NT2/D1 (cell line): ENCODE measurements at regions not wholly inside any gene's neighbourhood (a gene's known extent, or its start where the extent isn't known, plus 50 kb on each side); places are given as distances from the start of the nearest gene placed in this dataset.

ENCODE experiments used
- DNase-seq: peaks from one replicate; pipeline ENCODE4 v3.0.0-alpha.2; 2011; ENCODE audit warnings: low read depth, low spot score
- H3K27me3 ChIP-seq: 2 replicates; pipeline ENCODE4 v1.6.0; 2011; ENCODE audit warnings: mild to moderate bottlenecking; ENCODE audit not compliant: insufficient read length, insufficient read depth
- H3K36me3 ChIP-seq: 2 replicates; pipeline ENCODE4 v1.6.1; 2011; ENCODE audit warnings: mild to moderate bottlenecking, low read length, mixed read lengths; ENCODE audit not compliant: insufficient read depth, insufficient read length
- H3K4me1 ChIP-seq: 2 replicates; pipeline ENCODE4 v1.5.1; 2011; ENCODE audit not compliant: insufficient read depth, insufficient read length
- H3K4me3 ChIP-seq: 2 replicates; pipeline ENCODE4 v1.5.1; 2011; ENCODE audit warnings: low read depth; ENCODE audit not compliant: insufficient read length
- H3K9ac ChIP-seq: 2 replicates; pipeline ENCODE4 v1.6.0; 2011; ENCODE audit warnings: low read depth; ENCODE audit not compliant: insufficient read length
- H3K9me3 ChIP-seq: 2 replicates; pipeline ENCODE4 v1.5.1; 2011; ENCODE audit warnings: mild to moderate bottlenecking, low read length; ENCODE audit not compliant: insufficient read depth
- SUZ12 ChIP-seq: IDR thresholded peaks from 2 replicates; pipeline ENCODE4 v1.6.1; 2011; ENCODE audit not compliant: insufficient read length, insufficient read depth; ENCODE audit errors: extremely low read depth
- YY1 ChIP-seq: IDR thresholded peaks from 2 replicates; pipeline ENCODE4 v1.6.1; 2011; ENCODE audit not compliant: insufficient read length, insufficient read depth
- ZNF274 ChIP-seq: IDR thresholded peaks from 2 replicates; pipeline ENCODE4 v1.6.1; 2011; ENCODE audit warnings: mild to moderate bottlenecking, low read depth, low read length

GRCh38 chr20:56689318-56689717 lies 60.2 kb downstream of the TFAP2C start:
- TF ChIP-seq SUZ12 (no peak), YY1 (no peak), ZNF274 (no peak)
- Histone ChIP-seq H3K4me3 (no peak overlapping the region), H3K4me1 (peaks cover 15% of the 10 kb centered on the region), H3K9me3 (no peaks in the 10 kb centered on the region), H3K27me3 (no peaks in the 10 kb centered on the region), H3K9ac (peak overlapping the region; percentile 11), H3K36me3 (no peaks in the 10 kb centered on the region)
- DNase-seq, result no peak

GRCh38 chr20:56689852-56690485 lies 60.9 kb downstream of the TFAP2C start:
- no peak for DNase-seq
- peaks cover 15% of the 10 kb centered on the region for H3K4me1 ChIP-seq
- peak overlapping the region; percentile 11 for H3K9ac ChIP-seq
- no peaks in the 10 kb centered on the region for H3K36me3 ChIP-seq
- H3K4me3 ChIP-seq, result no peak overlapping the region
- TF ChIP-seq YY1 (no peak), SUZ12 (no peak), ZNF274 (no peak)
- H3K27me3 ChIP-seq, result no peaks in the 10 kb centered on the region
- H3K9me3 ChIP-seq, result no peaks in the 10 kb centered on the region

- no peak overlapping the region for H3K4me3 ChIP-seq
- no peaks in the 10 kb centered on the region for H3K27me3 ChIP-seq
- no peak for TF ChIP-seq SUZ12
- TF ChIP-seq YY1, result no peak
- no peak for TF ChIP-seq ZNF274
- no peak overlapping the region for H3K9ac ChIP-seq
- H3K4me1 ChIP-seq, result peaks cover 15% of the 10 kb centered on the region
- DNase-seq, result no peak
- no peaks in the 10 kb centered on the region for H3K36me3 ChIP-seq
- no peaks in the 10 kb centered on the region for H3K9me3 ChIP-seq
These were observed 61.5 kb downstream of the TFAP2C start for GRCh38 chr20:56690531-56691175.

GRCh38 chr20:56691325-56691998 lies 62.4 kb downstream of the TFAP2C start:
- H3K4me1 ChIP-seq, result peaks cover 12% of the 10 kb centered on the region
- no peaks in the 10 kb centered on the region for H3K27me3 ChIP-seq
- no peaks in the 10 kb centered on the region for H3K36me3 ChIP-seq
- H3K9ac ChIP-seq, result no peak overlapping the region
- no peaks in the 10 kb centered on the region for H3K9me3 ChIP-seq
- TF ChIP-seq YY1 (no peak), SUZ12 (no peak), ZNF274 (no peak)
- no peak overlapping the region for H3K4me3 ChIP-seq
- no peak for DNase-seq

- no peaks in the 10 kb centered on the region for H3K27me3 ChIP-seq
- H3K4me3 ChIP-seq, result no peak overlapping the region
- no peak overlapping the region for H3K9ac ChIP-seq
- H3K36me3 ChIP-seq, result no peaks in the 10 kb centered on the region
- TF ChIP-seq ZNF274, result no peak
- TF ChIP-seq YY1, result no peak
- TF ChIP-seq SUZ12, result no peak
- H3K4me1 ChIP-seq, result peaks cover 12% of the 10 kb centered on the region
- no peaks in the 10 kb centered on the region for H3K9me3 ChIP-seq
- DNase-seq, result no peak
These were observed 64.1 kb downstream of the TFAP2C start for GRCh38 chr20:56693217-56693616.

GRCh38 chr20:56697476-56697875 lies 68.4 kb downstream of the TFAP2C start:
- TF ChIP-seq YY1 (no peak), SUZ12 (no peak), ZNF274 (no peak)
- Histone ChIP-seq H3K4me1 (peaks cover 6% of the 10 kb centered on the region), H3K27me3 (no peaks in the 10 kb centered on the region), H3K4me3 (no peak overlapping the region), H3K9me3 (no peaks in the 10 kb centered on the region), H3K36me3 (no peaks in the 10 kb centered on the region), H3K9ac (no peak overlapping the region)
- DNase-seq, result no peak

GRCh38 chr20:56698297-56698696 lies 69.2 kb downstream of the TFAP2C start:
- Histone ChIP-seq H3K36me3 (no peaks in the 10 kb centered on the region), H3K4me3 (no peak overlapping the region), H3K4me1 (peaks cover 6% of the 10 kb centered on the region), H3K27me3 (no peaks in the 10 kb centered on the region), H3K9ac (no peak overlapping the region), H3K9me3 (no peaks in the 10 kb centered on the region)
- no peak for TF ChIP-seq YY1
- no peak for TF ChIP-seq SUZ12
- DNase-seq, result no peak
